ENCODE measurements at regions not wholly inside any gene's neighbourhood (a gene's known extent, or its start where the extent isn't known, plus 50 kb on each side); places are given as distances from the start of the nearest gene placed in this dataset.
"Not testable (repeated sequence)": the region's sequence is repeated elsewhere in the genome, so short reads cannot be mapped to it uniquely, and the experiment has no call there.

DNA sequence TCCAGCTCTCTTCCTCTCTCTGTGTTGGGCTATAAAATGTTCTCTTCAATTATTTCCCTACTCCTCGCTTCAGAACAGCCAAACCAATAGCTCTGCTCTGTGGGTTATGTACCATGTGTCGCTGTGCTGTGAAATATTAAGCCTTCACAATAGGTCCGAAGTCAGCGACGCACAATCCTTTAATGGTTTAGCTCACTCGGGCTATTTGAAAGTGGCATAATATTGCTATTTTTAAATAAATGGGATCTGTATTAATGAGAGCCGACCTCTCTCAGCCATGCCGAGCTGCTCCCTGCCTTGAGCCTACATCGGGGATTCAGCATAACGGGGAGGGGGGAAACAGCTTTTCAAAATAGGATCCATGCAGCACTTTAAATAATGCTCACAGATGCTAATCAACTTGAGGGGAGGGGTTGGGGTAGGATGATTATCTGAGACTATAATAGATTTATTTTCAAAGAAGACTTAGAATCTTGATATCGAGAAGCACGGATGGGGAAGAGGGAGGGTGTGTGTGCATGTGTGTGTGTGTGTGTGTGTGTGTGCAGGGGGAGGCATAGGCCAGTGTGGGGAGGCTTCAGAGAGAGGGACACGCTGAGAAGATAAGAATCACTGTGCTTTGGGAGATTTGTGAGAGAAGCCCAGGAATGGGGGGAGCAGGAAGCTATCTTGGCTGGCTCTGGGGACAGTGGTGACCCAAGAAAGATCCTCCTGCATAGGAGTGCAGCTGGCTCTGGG, 271.5 kb downstream of the NXPE2 start:
- no peak for DNase-seq

DNA sequence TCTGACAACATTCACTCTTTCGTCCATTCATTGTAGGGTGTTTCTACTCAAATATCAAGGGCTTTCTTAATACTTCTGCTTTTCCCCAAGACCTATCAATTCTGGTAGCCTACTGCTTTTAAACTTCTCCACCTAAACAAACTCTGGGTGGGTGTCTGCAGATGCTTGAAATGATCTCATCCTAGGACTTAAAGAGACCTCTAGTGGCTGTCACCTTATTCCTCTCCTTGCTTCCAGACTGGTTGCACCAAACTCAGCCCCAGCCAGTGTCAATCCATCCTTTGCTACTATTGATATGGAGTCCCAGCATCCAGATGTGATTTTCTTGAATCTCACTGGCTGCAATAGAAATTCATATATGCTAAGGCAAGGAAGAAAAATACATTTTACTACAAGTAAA, 274.7 kb downstream of the NXPE2 start:
- DNase-seq: peak; percentile 10

DNA sequence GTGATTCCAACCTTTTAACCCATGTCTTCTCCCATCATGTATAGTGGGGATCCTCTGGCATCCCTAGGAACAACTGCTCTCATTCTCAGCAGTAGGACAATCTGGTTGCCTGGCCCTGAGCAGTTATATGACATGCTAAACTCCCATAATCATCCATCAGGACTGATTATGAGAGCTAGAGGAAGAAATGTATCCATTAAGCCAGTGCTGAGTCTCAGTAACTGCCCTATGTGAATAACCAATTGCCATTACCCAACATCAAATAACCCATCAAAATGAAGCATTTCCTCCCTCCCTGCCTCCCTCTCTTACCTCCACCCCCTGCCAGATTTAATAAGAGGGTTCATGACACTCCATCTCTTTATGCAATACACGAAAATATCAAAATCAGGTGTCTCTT, 277.6 kb downstream of the NXPE2 start:
- no peak for DNase-seq

DNA sequence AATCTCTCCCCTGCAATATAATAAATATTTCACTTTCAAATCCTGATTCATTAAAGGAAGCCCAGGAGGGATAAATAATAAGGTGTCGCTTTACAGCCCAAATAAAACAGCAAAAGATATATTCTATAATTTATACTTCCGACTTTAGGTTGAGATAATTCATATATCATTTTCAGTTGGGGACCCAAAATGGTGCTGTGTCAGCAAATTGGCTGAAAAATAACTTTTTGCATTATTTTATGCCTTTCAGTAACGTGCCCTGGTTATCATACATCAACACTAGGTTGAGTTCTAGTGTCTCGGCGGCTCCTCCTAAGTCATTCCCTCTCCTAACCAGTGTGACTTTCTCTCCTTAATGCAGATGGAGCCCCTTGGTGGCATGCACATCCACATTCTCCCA, 278.2 kb downstream of the NXPE2 start:
- no peak for DNase-seq

- DNase-seq: peak; percentile 36
Measured at GRCh38 chr11:114959953-114960505, 281.7 kb downstream of the NXPE2 start.

DNA sequence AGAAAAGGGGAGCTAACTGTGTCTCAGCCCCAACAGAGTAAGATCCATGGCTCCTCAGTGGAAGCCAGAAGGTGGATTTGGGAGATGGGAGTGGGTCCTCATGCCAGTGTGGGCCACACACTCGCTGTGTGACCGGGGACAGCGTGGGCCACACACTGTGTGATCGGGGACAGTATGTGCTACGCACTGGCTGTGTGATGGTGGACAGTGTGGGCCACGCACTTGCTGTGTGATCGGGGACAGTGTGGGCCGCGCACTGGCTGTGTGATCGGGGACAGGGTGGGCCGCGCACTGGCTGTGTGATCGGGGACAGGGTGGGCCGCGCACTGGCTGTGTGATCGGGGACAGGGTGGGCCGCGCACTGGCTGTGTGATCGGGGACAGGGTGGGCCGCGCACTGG, 282.5 kb downstream of the NXPE2 start:
- DNase-seq: not testable (repeated sequence)

DNA sequence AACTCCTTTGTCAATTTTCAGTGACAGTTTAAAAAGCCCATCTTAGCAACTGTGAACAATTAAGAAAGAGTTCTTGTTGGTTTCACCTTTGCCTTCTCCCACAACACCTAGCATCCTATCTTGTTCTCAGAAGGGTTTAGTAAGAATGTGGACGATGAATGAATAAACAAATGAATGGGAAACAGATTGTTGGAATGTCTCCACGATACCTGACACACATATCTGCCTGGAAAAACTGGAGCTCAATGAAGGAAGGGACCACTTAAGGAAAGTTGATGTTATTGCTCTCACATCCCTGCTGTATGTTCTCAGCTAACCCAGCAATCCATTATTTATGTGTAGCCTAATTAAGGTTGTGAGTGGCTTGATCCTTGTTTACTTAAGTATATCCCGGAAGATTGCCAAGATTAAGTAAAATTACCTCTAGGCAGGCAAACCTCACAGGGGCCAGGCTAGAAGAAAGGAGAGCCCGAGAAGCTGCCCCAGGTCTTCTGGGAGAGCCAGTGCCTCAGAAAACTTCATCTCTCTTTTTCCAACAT, 286.4 kb downstream of the NXPE2 start:
- DNase-seq: no peak

DNA sequence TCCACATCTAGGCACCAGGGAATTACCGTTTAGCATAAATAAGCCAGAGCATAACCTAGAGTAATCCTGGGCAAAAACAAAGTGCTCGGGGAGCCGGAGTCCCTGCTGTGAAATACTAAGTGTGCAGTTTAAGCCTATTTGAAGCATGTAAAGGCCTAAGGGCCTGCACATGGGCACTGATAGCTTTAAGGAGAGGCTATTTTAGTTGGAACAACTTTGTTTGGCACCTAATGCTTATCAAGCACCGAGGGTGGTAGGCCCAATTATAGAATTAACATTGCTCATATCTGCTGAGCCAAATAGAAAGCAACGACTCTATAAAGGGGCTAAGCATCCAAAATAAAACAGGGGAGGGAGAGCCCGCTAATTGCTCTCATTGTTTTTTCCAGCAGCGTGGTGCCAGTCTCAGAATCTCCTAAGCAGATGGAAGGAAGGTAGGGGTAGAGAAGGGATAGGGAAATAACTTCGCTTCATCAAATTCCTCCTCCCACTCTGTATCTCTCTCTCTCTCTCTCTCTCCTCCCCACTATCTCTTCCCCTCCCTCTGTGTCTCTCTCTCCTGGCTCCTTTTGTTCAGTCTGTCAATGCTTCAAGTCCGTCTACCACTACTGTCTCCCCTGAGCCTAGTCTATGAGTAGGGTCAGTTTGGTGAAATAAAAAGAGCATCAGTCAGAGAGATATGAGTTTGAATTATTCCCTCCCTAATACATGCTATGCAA, 292.8 kb downstream of the NXPE2 start:
- no peak for DNase-seq

DNA sequence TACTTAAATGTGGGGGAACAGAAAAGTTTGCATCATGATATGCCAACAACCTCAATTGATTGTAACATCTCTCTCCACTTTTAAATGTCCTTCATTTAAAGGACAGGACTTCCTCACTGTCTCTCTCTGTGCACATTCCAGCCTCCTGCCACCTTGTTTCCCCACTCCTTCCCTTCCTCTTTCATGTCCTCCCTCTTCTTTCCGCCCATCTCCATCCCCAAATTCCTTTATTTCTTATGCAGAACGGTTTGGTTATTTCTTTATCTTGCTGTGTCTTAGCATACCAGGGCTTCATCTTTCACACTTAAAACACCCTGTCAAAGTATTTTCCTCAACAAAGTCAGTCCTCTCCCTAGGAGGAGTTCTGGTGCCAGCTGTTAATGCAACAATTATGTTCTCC, 293.8 kb downstream of the NXPE2 start:
- no peak for DNase-seq

DNA sequence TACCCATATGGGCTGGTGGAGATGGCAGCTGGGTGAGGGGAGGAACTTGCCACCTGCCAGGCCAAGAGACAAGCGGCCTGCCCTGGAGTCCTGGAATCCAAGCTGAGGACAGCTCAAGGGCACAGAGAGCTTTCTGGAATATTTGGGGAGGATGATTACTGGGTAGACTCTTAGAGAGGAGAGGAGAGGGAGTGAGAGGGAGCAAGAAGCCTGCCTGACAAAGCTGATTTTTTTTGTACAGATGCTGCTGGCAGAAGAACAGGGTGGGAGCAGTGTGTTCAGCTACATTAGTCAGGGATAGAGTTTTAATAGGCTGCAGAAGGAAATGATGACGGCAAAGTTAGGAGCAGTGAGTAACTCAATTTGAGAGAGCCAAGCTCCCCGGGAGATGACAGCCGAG, 299.3 kb downstream of the NXPE2 start:
- DNase-seq: peak; percentile 72

DNA sequence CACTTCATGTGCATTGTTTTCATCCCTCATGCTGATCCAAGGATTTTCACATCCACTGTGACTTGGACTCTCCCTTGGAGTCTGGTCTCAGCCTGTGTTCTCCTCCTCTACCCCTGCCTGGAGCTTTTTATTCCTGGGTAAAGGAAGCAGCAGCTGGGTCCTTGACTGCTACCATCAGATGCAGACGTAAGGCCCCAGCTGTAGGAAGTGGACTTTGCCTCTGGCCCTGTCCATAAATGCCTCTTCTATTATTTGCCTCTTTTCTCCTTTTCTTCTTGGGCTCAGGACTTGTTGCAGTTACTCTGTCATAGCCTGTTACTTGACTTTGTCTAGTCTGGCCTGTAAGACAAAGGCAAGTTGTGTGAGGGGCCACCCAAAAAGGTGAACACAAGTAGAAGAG, 303.8 kb downstream of the NXPE2 start:
- no peak for DNase-seq

- DNase-seq: no peak
Measured at GRCh38 chr11:114984611-114985163, 306.4 kb downstream of the NXPE2 start.

DNA sequence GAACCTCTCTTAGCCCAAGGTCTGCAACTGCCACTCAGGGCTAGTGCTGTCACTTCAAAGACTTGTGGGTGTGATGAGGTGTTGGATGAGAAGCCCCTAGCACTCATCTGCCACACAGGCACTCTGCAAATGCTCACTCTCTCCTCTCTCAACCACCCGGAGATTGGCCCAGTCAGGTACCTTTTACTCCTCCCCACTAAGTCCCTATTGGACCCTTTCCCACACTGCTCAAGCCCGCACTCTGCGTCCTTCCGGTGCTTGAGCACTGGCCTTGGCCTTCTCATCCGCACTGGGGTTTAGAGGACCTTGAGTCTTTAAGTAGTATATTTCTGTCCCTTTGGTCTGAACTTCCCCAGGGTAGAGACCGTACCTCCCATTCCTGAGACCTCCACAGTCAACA, 308.0 kb downstream of the NXPE2 start:
- DNase-seq: no peak

DNA sequence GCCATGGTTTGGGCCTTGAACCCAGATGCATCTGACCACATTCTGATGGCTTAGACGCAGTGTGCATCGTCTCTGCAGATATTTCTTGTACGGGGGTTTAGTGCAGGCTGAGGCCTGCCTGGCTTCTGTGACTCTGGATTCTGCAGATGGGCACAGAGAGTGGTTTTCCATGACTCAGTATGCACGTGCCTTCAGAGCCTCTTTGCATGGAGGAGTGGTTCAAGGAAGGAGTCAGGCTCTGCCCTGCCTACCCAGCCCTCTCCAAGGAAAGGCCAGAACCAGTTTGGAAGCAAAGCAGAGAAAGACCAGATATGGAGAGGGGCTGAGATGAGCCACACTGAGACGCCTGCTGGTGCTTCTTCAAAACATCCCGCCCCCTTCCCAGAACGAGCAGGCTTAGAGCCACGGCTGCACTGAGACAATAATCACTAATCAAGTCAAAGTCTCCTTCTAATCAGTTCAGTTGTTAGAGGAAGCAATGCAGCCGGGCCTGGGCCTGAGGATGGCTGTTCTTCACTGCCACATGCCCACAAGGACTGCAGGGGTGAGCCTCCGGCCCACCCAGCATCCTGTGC, 308.9 kb downstream of the NXPE2 start:
- no peak for DNase-seq

- no peak for DNase-seq
Measured at GRCh38 chr11:114988644-114989043, 310.3 kb downstream of the NXPE2 start.

DNA sequence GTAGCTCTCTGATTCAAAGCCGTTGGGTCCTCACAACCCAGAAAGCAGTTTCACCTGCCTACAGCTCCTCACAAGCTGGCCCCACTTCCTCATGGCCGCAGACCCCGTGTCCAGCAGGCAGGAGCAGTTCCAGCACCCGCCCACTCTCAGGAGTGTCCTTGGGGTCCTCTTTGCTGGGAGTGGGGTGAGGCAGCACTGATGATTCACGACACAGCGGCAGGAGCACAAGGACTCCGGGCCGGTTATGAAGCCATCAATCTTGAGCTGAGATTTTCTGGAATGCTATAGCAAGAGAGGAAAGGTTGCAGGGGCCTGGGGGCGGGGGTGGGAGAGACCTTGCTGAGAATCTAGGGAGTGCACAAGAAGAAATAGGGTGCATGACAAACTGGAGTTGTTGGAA, 311.2 kb downstream of the NXPE2 start:
- no peak for DNase-seq

- no peak for DNase-seq
Measured at GRCh38 chr11:115005663-115006062, 327.3 kb downstream of the NXPE2 start.

DNA sequence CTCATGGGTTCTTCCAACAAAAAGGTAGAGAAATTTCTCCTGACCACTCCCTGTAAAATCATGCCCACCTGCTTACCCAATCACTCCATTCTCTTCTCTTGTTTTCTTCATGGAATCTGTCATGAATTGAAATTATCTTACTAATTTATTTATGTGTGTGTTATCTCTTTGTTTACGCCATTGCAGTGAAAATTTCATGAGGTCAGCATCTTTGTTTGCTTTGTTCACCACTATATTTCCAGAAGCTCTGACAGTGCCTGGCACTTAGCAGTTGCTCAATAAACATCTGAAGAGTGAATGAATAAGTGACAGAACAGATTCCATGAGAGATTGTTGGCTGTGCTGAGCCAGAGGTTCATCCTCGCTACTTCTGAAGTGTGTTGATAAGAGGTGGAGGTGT, 329.5 kb downstream of the NXPE2 start:
- no peak for DNase-seq

- no peak for DNase-seq
Measured at GRCh38 chr11:115008799-115009198, 330.5 kb downstream of the NXPE2 start.

DNA sequence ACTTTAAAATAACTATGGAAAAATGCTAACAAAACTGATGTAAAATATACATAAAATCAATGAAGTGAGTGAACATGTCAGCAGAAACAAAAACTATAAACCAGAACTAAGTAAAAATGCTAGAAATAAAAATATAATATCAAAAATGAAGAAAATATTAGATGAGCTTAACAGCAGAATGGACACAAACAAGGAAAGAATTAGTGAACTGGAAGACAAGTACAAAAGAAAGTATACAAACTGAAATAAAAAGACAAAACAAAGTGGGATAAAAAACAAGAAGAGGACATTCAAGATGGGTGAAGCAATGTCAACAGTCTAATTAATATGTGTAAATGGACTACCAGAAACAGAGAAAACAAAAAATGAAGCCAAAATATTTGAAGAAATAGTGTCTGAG, 339.2 kb downstream of the NXPE2 start:
- DNase-seq: no peak

- DNase-seq: no peak
Measured at GRCh38 chr11:115030166-115030565, 351.8 kb downstream of the NXPE2 start.

DNA sequence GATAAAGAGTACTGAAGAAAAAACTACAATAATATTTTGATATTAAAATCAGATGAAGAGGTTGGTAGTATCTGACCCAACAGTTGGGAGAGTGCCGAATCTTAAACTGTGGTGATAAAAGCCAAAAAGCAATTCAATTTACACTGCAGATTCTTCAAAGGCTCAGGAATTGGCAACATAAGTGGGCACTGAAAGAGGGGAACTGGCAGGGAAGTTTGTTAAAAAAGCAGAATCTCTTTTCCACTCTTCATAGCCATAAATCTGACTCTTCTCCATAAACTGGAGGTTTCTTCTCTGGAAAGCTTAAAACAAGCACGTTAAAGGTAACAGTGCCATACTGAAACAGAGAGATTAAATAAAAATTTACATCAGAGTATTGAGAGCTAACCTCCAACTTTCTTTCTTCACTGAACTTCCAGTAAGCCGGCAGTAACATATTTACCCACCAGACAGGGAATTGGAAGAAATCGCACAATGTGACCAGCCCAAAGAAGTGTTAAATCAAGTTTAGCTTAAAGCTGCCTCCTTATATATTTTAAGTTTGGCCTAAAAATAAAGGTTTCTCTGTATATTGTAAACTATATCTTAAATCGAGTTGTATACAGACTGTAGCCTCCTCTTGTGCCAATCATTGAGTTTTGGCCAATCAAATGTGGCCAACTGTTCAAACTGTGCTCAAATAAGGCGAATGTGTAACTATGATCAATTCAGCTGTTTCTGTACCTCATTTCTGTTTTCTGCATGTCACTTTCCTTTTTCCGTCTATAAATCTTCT, 358.3 kb downstream of the NXPE2 start:
- DNase-seq: no peak

- no peak for DNase-seq
Measured at GRCh38 chr11:115042002-115042401, 363.7 kb downstream of the NXPE2 start.
